Chondrocyte (in vitro differentiated cells): ENCODE measurements at regions not wholly inside any gene's neighbourhood (a gene's known extent, or its start where the extent isn't known, plus 50 kb on each side); places are given as distances from the start of the nearest gene placed in this dataset.

ENCODE experiments used
- DNase-seq: peaks from one replicate; pipeline ENCODE4 v3.0.0; 2021; ENCODE audit warnings: mixed read lengths, low spot score
- H3K27ac Mint-ChIP-seq: one replicate; pipeline ENCODE4 v1.8.0; 2021; ENCODE audit warnings: mild to moderate bottlenecking, moderate library complexity, mixed read lengths; ENCODE audit not compliant: unreplicated experiment
- H3K27me3 Mint-ChIP-seq: 2 replicates; pipeline ENCODE4 v1.8.0; 2021; ENCODE audit warnings: low read depth, mixed read lengths
- H3K36me3 Mint-ChIP-seq: 2 replicates; pipeline ENCODE4 v1.8.0; 2021; ENCODE audit warnings: low read depth, mixed read lengths
- H3K4me1 Mint-ChIP-seq: 2 replicates; pipeline ENCODE4 v1.8.0; 2021; ENCODE audit warnings: low read depth, mild to moderate bottlenecking, mixed read lengths
- H3K4me3 Mint-ChIP-seq: one replicate; pipeline ENCODE4 v1.8.0; 2021; ENCODE audit warnings: mild to moderate bottlenecking, moderate library complexity, mixed read lengths; ENCODE audit not compliant: unreplicated experiment
- H3K9me3 Mint-ChIP-seq: 2 replicates; pipeline ENCODE4 v1.8.0; 2021; ENCODE audit warnings: low read depth, mixed read lengths
- CTCF ChIP-seq: fragments of 200-600 bp; sonication (generic); IDR thresholded peaks from 2 replicates; pipeline ENCODE4 v1.5.0; 2021; ENCODE audit warnings: antibody characterized with exemption, mild to moderate bottlenecking, moderate library complexity

- Mint-ChIP-seq H3K4me1 (peaks cover 7% of the 10 kb centered on the region), H3K9me3 (peaks cover 4% of the 10 kb centered on the region), H3K27ac (no peak overlapping the region), H3K27me3 (peaks cover 45% of the 10 kb centered on the region), H3K4me3 (no peak overlapping the region), H3K36me3 (no peaks in the 10 kb centered on the region)
- DNase-seq, result no peak
- no peak for TF ChIP-seq CTCF
Measured at GRCh38 chr15:101550124-101550523, 60.6 kb upstream of the PCSK6 start.

- Mint-ChIP-seq H3K4me1 (peaks cover 7% of the 10 kb centered on the region), H3K27ac (no peak overlapping the region), H3K4me3 (no peak overlapping the region), H3K27me3 (peaks cover 49% of the 10 kb centered on the region), H3K9me3 (peaks cover 4% of the 10 kb centered on the region), H3K36me3 (no peaks in the 10 kb centered on the region)
- no peak for TF ChIP-seq CTCF
- no peak for DNase-seq
Measured at GRCh38 chr15:101549647-101550046, 60.1 kb upstream of the PCSK6 start.

GRCh38 chr15:101547737-101548136 lies 58.2 kb upstream of the PCSK6 start:
- no peak overlapping the region for H3K4me3 Mint-ChIP-seq
- H3K4me1 Mint-ChIP-seq, result no peaks in the 10 kb centered on the region
- H3K27me3 Mint-ChIP-seq, result peaks cover 55% of the 10 kb centered on the region
- no peaks in the 10 kb centered on the region for H3K36me3 Mint-ChIP-seq
- no peak for DNase-seq
- TF ChIP-seq CTCF, result no peak
- H3K9me3 Mint-ChIP-seq, result peaks cover 4% of the 10 kb centered on the region
- H3K27ac Mint-ChIP-seq, result no peak overlapping the region

- H3K27me3 Mint-ChIP-seq, result peaks cover 48% of the 10 kb centered on the region
- TF ChIP-seq CTCF, result no peak
- DNase-seq, result no peak
- H3K9me3 Mint-ChIP-seq, result peaks cover 4% of the 10 kb centered on the region
- H3K36me3 Mint-ChIP-seq, result no peaks in the 10 kb centered on the region
- H3K4me3 Mint-ChIP-seq, result no peak overlapping the region
- H3K4me1 Mint-ChIP-seq, result no peaks in the 10 kb centered on the region
- H3K27ac Mint-ChIP-seq, result no peak overlapping the region
Measured at GRCh38 chr15:101545548-101546505, 56.3 kb upstream of the PCSK6 start.

GRCh38 chr15:101544613-101544945 lies 55.1 kb upstream of the PCSK6 start:
- TF ChIP-seq CTCF, result no peak
- H3K4me1 Mint-ChIP-seq, result no peaks in the 10 kb centered on the region
- H3K4me3 Mint-ChIP-seq, result no peak overlapping the region
- DNase-seq, result no peak
- H3K27me3 Mint-ChIP-seq, result peaks cover 39% of the 10 kb centered on the region
- H3K36me3 Mint-ChIP-seq, result no peaks in the 10 kb centered on the region
- no peak overlapping the region for H3K27ac Mint-ChIP-seq
- H3K9me3 Mint-ChIP-seq, result peaks cover 4% of the 10 kb centered on the region
